RCC 7860 (cell line): ENCODE measurements at regions not wholly inside any gene's neighbourhood (a gene's known extent, or its start where the extent isn't known, plus 50 kb on each side); places are given as distances from the start of the nearest gene placed in this dataset.
"Not testable (repeated sequence)": the region's sequence is repeated elsewhere in the genome, so short reads cannot be mapped to it uniquely, and the experiment has no call there.

Experiments used
- DNase-seq: peaks from one replicate; pipeline ENCODE4 v3.0.0-alpha.2; 2015; ENCODE audit warnings: low spot score
- FAIRE-seq: peaks from 2 replicates; lab custom pipeline; 2012; peaks lifted over from hg19 to GRCh38; lab: Jason Lieb, UNC

DNA sequence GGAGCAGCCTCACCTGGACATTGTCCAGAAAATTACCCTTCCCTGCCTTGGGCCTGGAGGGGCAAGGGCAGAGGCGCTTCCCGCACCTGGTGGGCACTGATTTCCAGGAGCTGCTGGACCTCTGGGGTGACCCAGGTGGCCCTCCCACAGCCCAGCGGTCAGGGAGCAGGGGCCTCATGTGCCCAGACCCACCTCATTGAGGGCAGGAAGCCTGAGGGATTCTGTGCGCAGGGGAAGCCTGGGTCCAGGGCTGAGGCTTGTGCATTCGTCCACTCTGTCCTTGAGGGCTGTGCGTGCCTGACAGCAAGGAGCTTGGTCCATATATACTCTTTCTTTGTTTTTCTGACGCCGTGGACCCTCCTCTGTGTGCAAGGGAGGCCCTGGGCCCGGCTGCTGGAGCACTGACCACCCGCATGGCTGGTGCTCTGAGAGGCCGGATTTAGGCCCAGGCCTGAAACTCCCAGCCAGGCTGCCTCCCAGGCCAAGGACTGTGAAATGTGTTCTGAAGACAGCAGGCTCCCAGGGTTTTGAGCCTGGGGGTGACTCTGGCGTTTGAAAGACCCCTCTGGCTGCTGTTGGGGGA is 69.0 kb upstream of the LRPAP1 start:
- DNase-seq, FAIRE-seq: not testable (repeated sequence)

DNA sequence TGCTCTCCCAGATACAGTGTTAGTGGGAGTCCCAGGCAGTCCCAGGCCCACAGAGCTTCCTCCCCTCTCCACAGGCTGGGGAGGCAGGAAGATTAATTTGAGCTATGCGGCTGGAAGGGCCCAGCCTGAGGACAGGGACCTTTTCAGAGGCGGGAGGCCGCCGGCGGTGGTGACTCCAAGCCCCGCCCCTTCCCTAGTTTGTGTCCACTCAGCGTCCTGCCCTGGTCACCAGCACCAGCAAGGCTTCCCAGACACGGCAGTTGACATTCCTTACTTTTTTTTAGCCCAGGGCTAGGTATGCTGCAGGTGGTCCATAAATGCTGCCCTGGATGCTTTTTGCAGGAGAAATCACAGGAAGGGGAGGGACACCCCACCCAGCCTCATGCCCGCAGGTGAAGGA is 67.7 kb upstream of the LRPAP1 start:
- no peak for DNase-seq
- FAIRE-seq, result no peak

DNA sequence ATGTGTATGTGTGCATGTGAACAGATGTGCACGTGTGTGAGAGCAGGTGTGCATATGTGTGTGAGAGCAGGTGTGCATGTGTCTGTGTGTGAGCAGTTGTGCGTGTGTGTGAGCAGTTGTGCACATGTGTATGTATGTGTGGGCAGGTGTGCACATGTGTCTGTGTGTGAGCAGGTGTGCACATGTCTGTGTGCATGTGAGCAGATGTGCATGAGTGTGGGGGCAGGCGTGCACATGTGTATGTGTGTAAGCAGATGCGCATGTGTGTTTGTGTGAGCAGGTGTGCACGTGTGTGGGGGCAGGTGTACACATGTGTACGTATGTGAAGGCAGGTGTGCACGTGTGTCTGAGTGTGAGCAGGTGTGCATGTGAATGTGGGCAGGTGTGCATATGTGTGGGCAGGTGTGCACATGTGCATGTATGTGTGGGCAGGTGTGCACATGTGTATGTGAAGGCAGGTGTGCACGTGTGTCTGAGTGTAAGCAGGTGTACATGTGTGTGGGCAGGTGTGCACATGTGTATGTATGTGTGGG is 66.5 kb upstream of the LRPAP1 start:
- no peak for FAIRE-seq

DNA sequence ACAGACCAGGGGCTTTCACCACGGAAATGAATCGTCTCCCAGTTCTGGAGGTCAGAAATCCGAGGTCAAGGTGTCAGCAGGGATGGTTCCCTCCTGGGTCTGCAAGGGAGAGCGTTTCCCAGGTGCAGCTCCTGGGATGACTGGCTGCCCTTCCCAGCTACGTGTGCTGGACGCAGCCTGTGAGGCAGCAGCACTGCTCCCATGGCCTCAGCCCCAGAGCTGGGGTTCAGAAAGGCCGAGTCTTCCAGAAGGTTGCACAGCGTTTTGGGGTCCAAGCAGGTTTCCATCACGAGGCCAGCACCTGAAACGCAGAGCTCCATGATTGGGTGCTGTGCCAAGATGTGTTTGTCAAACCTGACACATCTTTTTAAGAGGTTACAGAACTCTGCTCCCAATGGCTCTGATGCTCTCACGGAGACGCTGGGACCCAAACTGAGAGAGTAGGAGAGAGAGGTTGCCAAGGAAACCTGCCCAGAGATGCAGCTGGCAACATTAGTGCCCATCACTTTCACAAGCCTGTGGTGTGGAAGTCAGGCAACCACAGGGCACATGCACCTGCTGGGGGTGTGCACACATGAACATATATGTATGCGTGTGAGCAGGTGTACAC is 65.8 kb upstream of the LRPAP1 start:
- not testable (repeated sequence) for FAIRE-seq, DNase-seq

More for the DNA sequence above, 66.5 kb upstream of the LRPAP1 start:
- DNase-seq, result no peak

DNA sequence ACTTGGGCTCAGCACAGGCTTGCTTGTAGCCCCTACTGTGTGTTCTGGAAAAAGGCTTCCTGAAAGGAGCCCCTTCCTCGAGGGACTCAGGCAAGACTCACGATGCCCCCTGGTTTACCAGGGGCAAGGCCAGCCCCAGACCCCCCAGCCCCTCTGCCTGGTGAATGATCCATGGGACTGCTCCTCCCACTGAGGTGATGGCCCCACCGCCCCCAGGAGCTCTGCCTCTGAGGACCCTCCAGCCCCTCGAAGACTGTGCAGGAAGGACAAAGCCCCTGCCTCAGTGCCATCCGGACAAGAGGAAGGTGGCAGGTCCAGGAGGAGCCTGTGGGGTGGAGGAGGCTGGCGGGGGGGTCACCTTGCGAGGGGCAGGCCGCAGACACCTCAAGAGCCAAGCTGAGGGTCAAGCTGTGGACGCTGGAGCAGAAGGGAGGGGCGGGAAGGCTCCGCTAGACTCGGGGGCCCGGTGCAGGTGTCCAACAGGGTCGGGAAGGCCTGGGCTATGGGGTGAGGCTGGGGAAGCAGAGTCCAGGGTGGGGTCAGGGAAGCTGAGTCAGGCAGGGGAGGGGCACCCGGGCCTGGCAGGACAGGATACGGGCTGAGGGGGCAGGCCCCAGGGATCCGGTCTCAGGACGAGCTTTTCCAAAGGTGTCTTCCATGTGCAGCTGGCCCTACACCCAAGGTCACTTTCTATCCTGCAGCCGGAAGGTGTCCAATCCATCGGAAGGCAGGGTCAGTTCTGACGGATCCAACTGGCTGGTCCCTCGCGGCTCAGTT is 64.9 kb upstream of the LRPAP1 start:
- not testable (repeated sequence) for DNase-seq, FAIRE-seq

DNA sequence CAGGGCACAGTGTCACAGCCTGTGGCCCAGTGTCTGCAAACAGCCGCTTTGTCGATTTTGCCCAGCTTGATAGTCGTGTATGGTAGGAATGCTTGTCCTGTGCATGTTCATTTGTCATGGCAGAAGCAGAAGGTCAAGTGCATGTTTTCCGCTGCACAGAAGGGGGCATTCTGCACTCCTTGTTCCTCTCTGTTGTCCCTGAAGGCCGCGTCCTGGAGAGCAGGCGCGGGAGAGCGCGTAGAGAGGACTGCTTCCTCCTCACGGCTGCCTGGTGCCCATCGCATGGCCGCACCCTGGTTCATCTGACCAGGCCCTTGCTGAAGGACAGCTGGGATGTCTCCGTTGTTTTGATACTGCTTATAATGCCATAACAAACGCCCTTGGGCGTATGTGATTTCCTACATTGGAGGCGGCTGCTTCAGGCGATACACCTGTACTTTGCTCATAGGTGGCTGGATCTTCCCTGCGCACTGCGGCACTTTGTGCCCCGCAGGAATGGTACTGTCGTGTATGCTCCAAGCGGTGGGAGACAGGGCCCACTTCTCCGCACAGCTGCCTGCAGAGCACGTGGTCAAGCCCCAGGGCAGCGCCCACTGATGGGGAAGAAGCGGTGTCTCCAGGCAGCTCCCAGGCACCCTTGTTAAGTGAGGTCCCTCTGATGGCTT is 63.5 kb upstream of the LRPAP1 start:
- not testable (repeated sequence) for FAIRE-seq, DNase-seq

DNA sequence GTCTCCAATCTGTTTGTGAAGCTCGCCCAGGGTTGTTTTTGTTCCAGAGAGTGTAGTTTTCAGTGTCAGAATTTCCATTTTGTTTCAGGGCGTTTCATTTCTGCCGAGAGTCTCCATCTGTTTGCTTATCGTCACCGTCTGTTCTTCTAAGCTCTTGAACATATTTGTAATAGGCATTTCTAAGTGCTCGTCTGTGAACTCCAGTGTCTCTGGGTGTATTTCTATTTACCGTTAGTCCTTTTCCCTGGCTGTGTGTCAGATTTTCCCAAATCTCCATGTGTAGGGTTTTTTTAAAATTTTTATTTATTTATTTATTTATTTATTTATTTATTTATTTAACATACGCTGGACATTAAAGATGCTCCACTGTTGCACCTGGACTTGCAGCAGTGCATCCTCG is 62.5 kb upstream of the LRPAP1 start:
- not testable (repeated sequence) for DNase-seq, FAIRE-seq

DNA sequence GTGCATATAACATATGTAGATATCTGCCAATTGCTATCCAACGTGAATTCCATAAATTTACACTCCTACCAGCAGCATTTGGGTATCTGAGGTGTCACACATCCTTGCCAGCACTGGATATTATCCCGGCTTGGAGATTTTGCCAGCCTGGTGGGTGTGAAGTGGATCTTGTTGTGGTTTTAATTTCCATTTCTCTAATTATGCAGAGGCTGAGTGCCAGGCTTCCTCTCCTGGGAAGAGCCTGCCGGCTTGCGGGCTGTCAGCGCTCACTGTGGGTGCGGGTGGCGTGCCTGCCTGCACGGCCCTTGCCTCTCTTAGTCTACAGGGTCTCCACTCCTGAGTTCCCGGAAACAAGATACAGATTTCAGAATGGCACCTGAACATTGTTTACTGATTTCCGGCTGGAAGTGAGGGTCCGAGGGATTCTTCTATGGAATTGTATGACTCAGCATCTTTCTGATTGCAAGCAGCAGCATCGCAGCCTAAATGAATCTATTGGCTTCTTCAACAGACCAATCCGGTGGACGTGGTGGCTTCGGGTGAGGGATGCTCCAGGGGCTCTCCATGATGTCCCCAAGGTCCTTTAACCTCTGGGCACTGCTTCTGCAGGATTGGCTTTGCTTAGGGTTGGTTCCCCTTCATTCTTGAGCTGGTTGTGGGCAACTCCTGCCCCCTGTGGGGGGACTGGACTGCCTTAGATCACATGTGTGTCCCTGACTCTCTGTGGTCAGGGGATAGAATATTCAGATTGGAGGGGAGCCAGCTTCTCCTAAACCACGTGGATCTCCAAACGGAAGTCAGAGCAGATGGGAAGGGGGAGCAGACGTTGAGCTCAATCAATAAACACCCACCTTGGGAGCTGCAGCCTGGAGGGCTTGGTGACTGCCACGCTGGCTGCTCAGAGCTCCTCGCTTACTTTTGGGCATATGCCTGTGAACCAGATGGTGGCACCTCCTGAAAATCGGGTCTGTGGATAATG is 58.0 kb upstream of the LRPAP1 start:
- FAIRE-seq, DNase-seq: not testable (repeated sequence)

DNA sequence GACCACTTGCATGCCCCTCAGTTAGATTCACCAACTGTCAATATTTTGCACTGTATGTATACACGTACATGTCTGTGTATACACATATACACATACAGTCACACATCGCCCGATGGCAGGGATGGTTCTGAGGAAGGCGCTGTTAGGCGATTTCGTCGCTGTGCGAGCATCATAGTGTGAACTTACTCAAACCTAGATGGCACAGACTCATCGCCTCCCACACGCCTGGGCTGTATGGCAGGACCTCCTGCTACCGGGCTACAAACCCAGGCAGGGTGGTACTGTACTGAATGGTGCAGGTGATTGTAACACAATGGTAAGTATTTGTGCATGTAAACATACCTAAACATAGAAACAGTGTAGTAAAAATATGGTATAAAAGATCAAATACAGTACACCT is 57.2 kb upstream of the LRPAP1 start:
- FAIRE-seq, result not testable (repeated sequence)

DNA sequence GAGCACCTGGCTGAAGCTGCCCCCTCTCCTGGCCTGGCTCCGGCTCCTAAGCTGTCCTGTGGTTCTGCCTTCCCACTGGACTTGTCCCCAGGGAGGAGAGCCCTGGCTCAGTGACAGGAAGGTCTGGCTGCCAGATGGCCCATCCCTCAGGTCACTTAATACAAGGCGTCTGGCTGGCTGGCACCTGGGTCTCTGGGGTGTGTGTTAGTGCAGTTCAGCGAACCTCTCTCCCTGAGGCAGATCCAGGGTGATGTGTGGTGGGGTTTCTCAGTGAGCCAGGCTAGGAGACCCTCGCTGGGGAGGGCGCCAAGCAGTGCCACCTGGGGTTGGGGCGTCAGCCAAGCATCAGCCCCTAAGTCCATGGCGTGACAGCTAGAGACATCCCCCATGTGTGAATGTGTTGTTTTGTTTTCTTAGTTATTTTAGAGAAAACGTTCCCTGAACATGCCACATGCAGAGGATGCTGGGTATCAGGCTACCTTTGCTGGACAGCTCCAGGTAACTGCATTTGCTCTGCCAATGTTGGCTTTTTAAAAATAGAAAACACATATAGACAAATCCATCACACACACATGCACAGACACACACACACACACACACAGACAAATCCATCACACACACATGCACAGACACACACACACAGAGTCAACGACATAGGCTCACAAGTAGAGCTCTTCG is 56.4 kb upstream of the LRPAP1 start:
- not testable (repeated sequence) for DNase-seq, FAIRE-seq

More for the DNA sequence above, 57.2 kb upstream of the LRPAP1 start:
- not testable (repeated sequence) for DNase-seq

DNA sequence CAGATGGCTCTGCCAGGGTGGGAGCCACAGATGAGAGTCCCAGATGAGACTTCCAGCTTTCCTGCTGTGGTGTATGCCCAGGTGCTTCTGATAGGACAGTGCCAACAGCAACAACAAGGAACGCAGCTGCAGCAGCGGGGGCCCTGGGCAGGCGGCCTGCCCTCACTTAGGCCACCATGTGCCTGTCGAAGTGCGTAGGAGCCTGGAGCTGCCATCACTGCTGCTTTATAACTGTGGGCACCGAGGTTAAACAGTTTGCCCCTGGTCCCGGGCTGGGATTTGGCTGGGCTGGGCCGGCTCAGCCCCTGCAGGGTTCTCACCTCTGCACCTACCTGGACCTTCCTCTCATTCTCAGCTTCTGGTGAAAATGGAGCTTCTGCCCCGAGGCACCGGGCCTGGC is 54.4 kb upstream of the LRPAP1 start:
- DNase-seq, FAIRE-seq: not testable (repeated sequence)

DNA sequence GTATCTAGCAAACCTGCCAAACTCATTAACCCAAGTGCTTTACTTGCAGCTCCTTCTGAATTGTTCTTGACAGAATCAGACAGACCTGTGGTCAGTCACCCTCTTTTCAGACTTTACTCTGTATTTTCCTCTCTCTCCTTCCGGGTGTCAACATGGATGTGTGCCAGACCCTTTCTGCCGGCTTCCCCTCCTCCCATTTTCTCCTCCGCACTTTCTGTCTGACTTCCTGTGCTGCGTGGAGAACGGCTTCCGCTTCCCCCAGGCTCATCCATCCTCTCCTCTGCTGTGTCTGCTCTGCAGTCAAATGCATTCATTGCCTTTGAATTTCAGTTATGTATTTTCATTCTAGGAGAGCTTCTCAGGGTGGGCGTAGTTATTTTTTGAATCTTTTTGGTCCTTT is 53.3 kb upstream of the LRPAP1 start:
- DNase-seq, result not testable (repeated sequence)

DNA sequence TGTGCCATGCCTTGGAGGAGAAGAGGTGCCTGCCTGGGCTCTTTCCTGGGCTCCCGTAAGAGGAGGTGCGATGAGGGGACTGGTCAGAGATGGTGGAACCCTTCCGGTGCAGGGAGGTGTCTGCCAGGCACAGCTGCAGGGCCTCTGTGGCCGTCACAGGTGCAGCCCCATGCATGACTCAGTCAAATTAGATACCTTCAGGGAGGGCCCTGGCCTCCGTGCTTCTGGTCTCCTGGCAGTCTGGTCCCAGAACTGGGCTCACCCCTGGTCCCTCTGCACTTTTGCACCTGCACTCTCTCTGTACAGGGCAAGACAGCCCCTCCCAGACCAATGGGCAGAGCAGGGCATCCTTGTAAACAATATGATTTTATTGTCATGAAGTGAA is 49.9 kb upstream of the LRPAP1 start:
- FAIRE-seq, result no peak

More for the DNA sequence above, 53.3 kb upstream of the LRPAP1 start:
- not testable (repeated sequence) for FAIRE-seq

More for the DNA sequence above, 49.9 kb upstream of the LRPAP1 start:
- DNase-seq, result no peak
